HG02943 (cell line): ENCODE measurements at regions not wholly inside any gene's neighbourhood (a gene's known extent, or its start where the extent isn't known, plus 50 kb on each side); places are given as distances from the start of the nearest gene placed in this dataset.

ENCODE experiments used
- ATAC-seq: cut with Tn5 transposase; IDR thresholded peaks from one replicate; pipeline ENCODE4 v1.9.1; 2021; ENCODE audit warnings: mild to moderate bottlenecking, low read depth, moderate library complexity; ENCODE audit not compliant: unreplicated experiment

DNA sequence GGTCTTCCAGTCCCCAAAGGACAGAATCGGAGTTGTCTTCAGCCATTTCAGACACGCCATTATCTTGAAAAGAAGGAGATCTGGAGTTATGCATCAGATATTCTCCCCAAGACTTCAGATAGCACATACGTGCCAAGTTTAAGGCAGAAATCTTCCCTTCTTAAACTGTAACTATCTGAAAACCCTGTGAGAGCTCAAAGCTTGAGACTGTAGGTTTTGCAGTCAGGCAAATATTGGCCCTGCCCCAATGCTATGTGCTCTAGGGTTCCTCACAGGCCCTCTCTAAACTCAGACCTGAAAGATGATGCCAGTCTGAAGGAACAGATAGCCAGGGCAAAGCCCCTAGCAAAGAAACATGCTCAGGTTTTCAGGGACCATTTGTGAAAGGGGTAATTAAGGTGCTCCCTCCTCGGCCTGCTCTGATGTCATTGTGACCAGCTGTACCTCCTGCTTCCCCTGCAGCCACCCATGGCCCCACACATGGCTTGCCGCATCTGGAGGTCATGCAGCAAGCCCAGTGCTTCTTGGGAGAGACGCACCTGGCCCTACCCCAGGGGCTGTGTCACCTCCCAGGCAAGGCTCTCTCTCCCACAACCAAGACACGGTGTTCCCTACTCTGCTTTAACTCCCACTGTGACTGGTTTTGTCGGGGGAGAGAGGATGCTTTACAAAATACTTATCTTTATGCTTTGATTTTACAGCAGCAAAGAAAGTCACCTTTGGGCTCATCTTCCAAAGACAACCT is 53.4 kb upstream of the POMGNT2 start:
- ATAC-seq, result no peak

DNA sequence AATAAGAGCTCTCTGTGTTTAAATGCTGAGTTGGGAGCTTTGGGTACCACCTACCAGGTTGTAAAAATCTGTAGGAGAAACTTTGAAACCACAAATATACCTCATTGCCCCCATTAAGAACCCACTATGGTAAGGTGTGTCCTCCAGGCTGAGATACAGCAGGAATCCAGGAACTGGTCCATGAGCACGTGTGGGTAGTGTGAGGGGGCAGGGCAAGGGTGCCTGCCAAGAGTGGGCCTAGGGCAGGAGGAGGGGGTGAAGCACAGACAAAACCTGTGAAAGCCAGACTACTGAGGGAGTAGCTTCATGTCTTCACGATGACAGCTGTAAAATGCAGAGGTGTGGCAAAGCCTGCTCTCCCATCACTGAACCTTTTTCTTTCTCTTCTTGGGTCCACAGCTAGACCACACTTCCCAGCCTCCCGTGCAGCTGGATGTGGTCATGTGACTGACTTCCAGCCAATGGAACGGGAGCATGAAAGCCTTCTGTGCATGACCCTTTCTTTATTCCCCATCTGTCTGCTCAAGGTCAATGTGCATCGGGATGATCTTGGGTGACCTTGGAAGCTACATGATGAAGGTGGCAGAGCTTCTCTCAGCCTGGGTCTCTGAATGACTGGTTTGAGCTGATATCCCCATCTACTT is 51.1 kb upstream of the POMGNT2 start:
- no peak for ATAC-seq

GRCh38 chr3:43155464-43156121 is 49.7 kb upstream of the POMGNT2 start:
- ATAC-seq, result no peak
